PC-3 (cell line): ENCODE measurements at regions not wholly inside any gene's neighbourhood (a gene's known extent, or its start where the extent isn't known, plus 50 kb on each side); places are given as distances from the start of the nearest gene placed in this dataset.
"Not testable (repeated sequence)": the region's sequence is repeated elsewhere in the genome, so short reads cannot be mapped to it uniquely, and the experiment has no call there.

Experiments
- ATAC-seq: fragments of 200-7000 bp; cut with Tn5 transposase; 2 replicates; pipeline ENCODE4 v1.9.1; 2020; ENCODE audit warnings: mild to moderate bottlenecking, moderate library complexity
- BruUV-seq: library from RNA; stranded (reverse); fragments of 400-500 nt; replicated peaks from 2 replicates; lab custom pipeline; 2021; lab: Mats Ljungman, UMichigan
- CTCF ChIA-PET: fragments of 300-600 bp; sonication (Branson Sonifier 250); formaldehyde crosslinking; loops from one replicate; lab custom pipeline; 2022; ENCODE audit warnings: antibody characterized with exemption; lab: Charles Lee
- POLR2A ChIA-PET: fragments of 300-600 bp; sonication (Branson Sonifier 250); formaldehyde crosslinking; loops from one replicate; lab custom pipeline; 2022; ENCODE audit warnings: antibody characterized with exemption; ENCODE audit not compliant: unreplicated experiment; lab: Charles Lee
- DNase-seq: peaks from one replicate; pipeline ENCODE4 v3.0.0-alpha.2; 2015
- H2AFZ ChIP-seq: fragments of 300-600 bp; sonication (generic); 2 replicates; pipeline ENCODE4 v1.6.0; 2016; ENCODE audit warnings: antibody characterized with exemption, low read length
- H3F3A ChIP-seq: fragments of 300-600 bp; sonication (generic); one replicate; pipeline ENCODE4 v1.6.0; 2017; ENCODE audit warnings: antibody characterized with exemption, low read length, control low read depth, mild to moderate bottlenecking; ENCODE audit not compliant: unreplicated experiment
- H3K27ac ChIP-seq: fragments of 300-600 bp; sonication (generic); 2 replicates; pipeline ENCODE4 v1.5.1; 2016; ENCODE audit warnings: mild to moderate bottlenecking, low read length
- H3K27me3 ChIP-seq: fragments of 300-600 bp; sonication (generic); 2 replicates; pipeline ENCODE4 v1.6.1; 2016; ENCODE audit warnings: low read length, mixed read lengths
- H3K36me3 ChIP-seq: fragments of 300-600 bp; sonication (generic); 2 replicates; pipeline ENCODE4 v1.6.1; 2016; ENCODE audit warnings: low read depth, mixed run types, low read length, mixed read lengths
- H3K4me1 ChIP-seq: fragments of 300-600 bp; sonication (generic); 2 replicates; pipeline ENCODE4 v1.5.1; 2016; ENCODE audit warnings: low read length; ENCODE audit not compliant: insufficient read depth
- H3K4me2 ChIP-seq: fragments of 300-600 bp; sonication (generic); 2 replicates; pipeline ENCODE4 v1.6.0; 2016; ENCODE audit warnings: low read length
- H3K4me3 ChIP-seq: fragments of 300-600 bp; sonication (generic); 2 replicates; pipeline ENCODE4 v1.5.1; 2016; ENCODE audit warnings: mild to moderate bottlenecking, low read length, mixed read lengths
- H3K79me2 ChIP-seq: fragments of 300-600 bp; sonication (generic); 2 replicates; pipeline ENCODE4 v1.6.1; 2017; ENCODE audit warnings: low read length, mixed read lengths
- H3K9ac ChIP-seq: fragments of 300-600 bp; sonication (generic); 2 replicates; pipeline ENCODE4 v1.6.0; 2016; ENCODE audit warnings: mild to moderate bottlenecking, low read length
- H3K9me2 ChIP-seq: fragments of 300-600 bp; sonication (generic); replicated peaks from 2 replicates; pipeline ENCODE4 v1.6.1; 2016; ENCODE audit warnings: mixed run types, low read length, mixed read lengths
- H3K9me3 ChIP-seq: fragments of 300-600 bp; sonication (generic); 2 replicates; pipeline ENCODE4 v1.6.1; 2016; ENCODE audit warnings: low read length, mixed read lengths
- H4K20me1 ChIP-seq: fragments of 300-600 bp; sonication (generic); 2 replicates; pipeline ENCODE4 v1.6.1; 2016; ENCODE audit warnings: low read length, mixed read lengths
- EZH2 ChIP-seq: fragments of 300-600 bp; sonication (generic); IDR thresholded peaks from one replicate; pipeline ENCODE4 v1.6.1; 2017; ENCODE audit warnings: antibody characterized with exemption, mild to moderate bottlenecking, low read length; ENCODE audit not compliant: unreplicated experiment
- EZH2phosphoT487 ChIP-seq: fragments of 300-600 bp; sonication (generic); IDR thresholded peaks from 2 replicates; pipeline ENCODE4 v1.6.1; 2018; ENCODE audit warnings: mild to moderate bottlenecking, antibody characterized with exemption, low read length, borderline replicate concordance
- intact Hi-C: fragments of 100-400 bp; cut with micrococcal nuclease; formaldehyde crosslinking; loops from 2 replicates; pipeline ENCODE4 v1.9.0; 2023
- TF ChIP-seq, protein P1 (sequence below): fragments of 300-600 bp; sonication (generic); conservative IDR thresholded peaks from 2 replicates; pipeline ENCODE4 v1.5.1; 2017; ENCODE audit warnings: antibody characterized with exemption, low read depth, mild to moderate bottlenecking, low read length

DNA sequence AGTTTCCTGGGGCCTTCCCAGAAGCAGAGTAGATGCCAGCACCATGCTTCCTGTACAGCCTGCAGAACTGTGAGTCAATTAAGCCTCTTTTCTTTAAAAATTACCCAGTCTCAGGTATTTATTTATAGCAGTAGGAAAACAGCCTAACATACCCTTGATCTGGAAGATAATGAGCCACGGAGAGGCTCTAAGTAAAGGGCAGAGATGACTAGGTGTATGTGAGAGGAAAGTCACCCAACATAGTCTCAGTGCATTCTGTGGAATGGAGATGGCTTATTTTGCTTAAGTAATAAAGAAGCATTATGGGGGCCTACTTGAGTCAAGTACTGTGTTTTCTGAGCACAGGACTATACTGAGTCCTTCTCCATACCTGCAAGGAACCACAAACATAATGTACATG lies 199.5 kb downstream of the CPEB2 start:
- H3F3A ChIP-seq, result no peaks in the 10 kb centered on the region
- no peak for DNase-seq
- no peak for ATAC-seq
- no peaks in the 10 kb centered on the region for H3K27me3 ChIP-seq
- no peak overlapping the region for H3K9ac ChIP-seq
- H3K36me3 ChIP-seq, result no peaks in the 10 kb centered on the region
- no TSS peak for BruUV-seq
- no peaks in the 10 kb centered on the region for H3K4me1 ChIP-seq
- H3K27ac ChIP-seq, result no peak overlapping the region
- no peak overlapping the region for H2AFZ ChIP-seq
- no peaks in the 10 kb centered on the region for H3K9me3 ChIP-seq
- no peaks in the 10 kb centered on the region for H3K79me2 ChIP-seq
- ChIA-PET CTCF (no interaction called here), POLR2A (no interaction called here)
- no peak overlapping the region for H3K4me3 ChIP-seq
- H3K4me2 ChIP-seq, result no peak overlapping the region
- intact Hi-C loops, result no loop called here
- no peak for TF ChIP-seq EZH2phosphoT487
- no peak for TF ChIP-seq EZH2
- TF ChIP-seq, protein P1, sequence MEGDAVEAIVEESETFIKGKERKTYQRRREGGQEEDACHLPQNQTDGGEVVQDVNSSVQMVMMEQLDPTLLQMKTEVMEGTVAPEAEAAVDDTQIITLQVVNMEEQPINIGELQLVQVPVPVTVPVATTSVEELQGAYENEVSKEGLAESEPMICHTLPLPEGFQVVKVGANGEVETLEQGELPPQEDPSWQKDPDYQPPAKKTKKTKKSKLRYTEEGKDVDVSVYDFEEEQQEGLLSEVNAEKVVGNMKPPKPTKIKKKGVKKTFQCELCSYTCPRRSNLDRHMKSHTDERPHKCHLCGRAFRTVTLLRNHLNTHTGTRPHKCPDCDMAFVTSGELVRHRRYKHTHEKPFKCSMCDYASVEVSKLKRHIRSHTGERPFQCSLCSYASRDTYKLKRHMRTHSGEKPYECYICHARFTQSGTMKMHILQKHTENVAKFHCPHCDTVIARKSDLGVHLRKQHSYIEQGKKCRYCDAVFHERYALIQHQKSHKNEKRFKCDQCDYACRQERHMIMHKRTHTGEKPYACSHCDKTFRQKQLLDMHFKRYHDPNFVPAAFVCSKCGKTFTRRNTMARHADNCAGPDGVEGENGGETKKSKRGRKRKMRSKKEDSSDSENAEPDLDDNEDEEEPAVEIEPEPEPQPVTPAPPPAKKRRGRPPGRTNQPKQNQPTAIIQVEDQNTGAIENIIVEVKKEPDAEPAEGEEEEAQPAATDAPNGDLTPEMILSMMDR, result no peak
- H3K9me2 ChIP-seq, result no peaks in the 10 kb centered on the region
- H4K20me1 ChIP-seq, result no peaks in the 10 kb centered on the region

DNA sequence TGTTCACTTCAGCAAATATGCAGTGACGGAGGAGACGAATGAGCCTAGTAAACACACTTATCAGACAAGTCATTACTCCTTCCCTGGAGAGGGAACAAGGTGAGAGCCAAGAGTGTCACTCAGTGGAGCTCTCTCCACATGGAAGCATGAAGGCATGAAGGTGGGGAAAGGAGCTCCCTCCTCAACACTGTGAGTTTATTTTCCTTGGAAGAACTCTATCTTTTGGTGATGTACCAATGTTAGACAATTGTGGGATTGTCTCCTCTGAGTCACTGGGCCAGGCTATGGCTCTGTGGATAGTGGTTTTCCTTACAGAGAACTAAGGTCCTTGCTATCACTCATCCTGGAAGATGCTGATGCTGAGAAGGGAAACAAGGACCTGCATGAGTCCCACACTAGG lies 200.2 kb downstream of the CPEB2 start:
- H3K9ac ChIP-seq, result no peak overlapping the region
- ATAC-seq (no peak), DNase-seq (no peak)
- no peaks in the 10 kb centered on the region for H3K9me3 ChIP-seq
- ChIA-PET POLR2A (no interaction called here), CTCF (no interaction called here)
- BruUV-seq, result no TSS peak
- H3K9me2 ChIP-seq, result no peaks in the 10 kb centered on the region
- H3K4me1 ChIP-seq, result no peaks in the 10 kb centered on the region
- H3K36me3 ChIP-seq, result no peaks in the 10 kb centered on the region
- no peaks in the 10 kb centered on the region for H3F3A ChIP-seq
- no peak overlapping the region for H3K27ac ChIP-seq
- TF ChIP-seq, protein P1, result no peak
- TF ChIP-seq EZH2phosphoT487, result no peak
- TF ChIP-seq EZH2, result no peak
- no peak overlapping the region for H2AFZ ChIP-seq
- no peak overlapping the region for H3K4me3 ChIP-seq
- H4K20me1 ChIP-seq, result no peaks in the 10 kb centered on the region
- intact Hi-C loops, result no loop called here
- no peaks in the 10 kb centered on the region for H3K79me2 ChIP-seq
- H3K27me3 ChIP-seq, result no peaks in the 10 kb centered on the region
- H3K4me2 ChIP-seq, result no peak overlapping the region

DNA sequence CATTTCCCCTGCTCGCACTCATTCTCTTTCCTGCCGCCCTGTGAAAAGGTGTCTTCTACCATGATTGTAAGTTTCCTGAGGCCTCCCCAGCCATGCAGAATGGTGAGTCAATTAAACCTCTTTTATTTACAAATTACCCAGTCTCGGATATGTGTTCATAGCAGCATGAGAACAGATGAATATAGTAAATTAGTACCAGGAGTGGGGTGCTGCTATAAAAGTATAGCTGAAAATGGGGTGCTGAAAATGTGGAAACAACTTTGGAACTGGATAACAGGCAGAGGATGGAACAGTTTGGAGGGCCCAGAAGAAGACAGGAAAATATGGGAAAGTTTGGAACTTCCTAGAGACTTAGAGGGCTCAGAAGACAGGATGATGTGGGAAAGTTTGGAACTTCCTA lies 204.2 kb downstream of the CPEB2 start:
- H3K79me2 ChIP-seq, H4K20me1 ChIP-seq, H3K27ac ChIP-seq, H3K4me2 ChIP-seq, ATAC-seq, H3K36me3 ChIP-seq, H3K27me3 ChIP-seq, H3K4me1 ChIP-seq, intact Hi-C loops, H3K4me3 ChIP-seq, BruUV-seq, H3F3A ChIP-seq, POLR2A ChIA-PET, H3K9me3 ChIP-seq, H3K9me2 ChIP-seq, H3K9ac ChIP-seq, CTCF ChIA-PET, H2AFZ ChIP-seq, DNase-seq: not testable (repeated sequence)
